ENCODE measurements at regions not wholly inside any gene's neighbourhood (a gene's known extent, or its start where the extent isn't known, plus 50 kb on each side); places are given as distances from the start of the nearest gene placed in this dataset.

GRCh38 chr11:91147885-91148284 is 925.0 kb upstream of the CHORDC1 start:
- intact Hi-C loops (cut with micrococcal nuclease; ENCODE audit: unreplicated experiment) = no loop called here
- Histone ChIP-seq H3K36me3 (ENCODE audit: control insufficient read depth, insufficient read depth, low read length) (no peaks in the 10 kb centered on the region), H3K27me3 (ENCODE audit: control insufficient read depth, insufficient read depth, low read length) (no peaks in the 10 kb centered on the region), H3K9me3 (ENCODE audit: control insufficient read depth, insufficient read depth, low read depth, low read length) (no peaks in the 10 kb centered on the region; the same call in 1 of the 2 replicates), H3K27ac (ENCODE audit: low read length) (no peak overlapping the region), H3K4me1 (ENCODE audit: control insufficient read depth, insufficient read depth, low read length) (no peaks in the 10 kb centered on the region), H3K4me3 (ENCODE audit: low read depth in 2 of 2, low read length in 2 of 2) (no peak overlapping the region)
- in situ Hi-C loops (cut with HindIII; ENCODE audit: low pct_unique_long_range_greater_than_20kb, low sequenced_read_pairs) = no loop called here
- ChIA-PET POLR2A (no interaction called here), CTCF (no interaction called here)
- BruUV-seq (replicated peaks) = no TSS peak
- TF ChIP-seq REST (IDR thresholded peaks at IDR 0.05; ENCODE audit: insufficient read depth in 1 of 2, low read depth in 2 of 2, low read length in 1 of 2) (no peak), TCF7L2 (IDR thresholded peaks at IDR 0.05; ENCODE audit: low read depth, low read length) (no peak), SIN3A (IDR thresholded peaks at IDR 0.05; ENCODE audit: borderline replicate concordance, insufficient read depth, low read depth, low read length) (no peak), POLR2AphosphoS5 (IDR thresholded peaks at IDR 0.05; ENCODE audit: low read depth, low read length) (no peak), CTCF (IDR thresholded peaks at IDR 0.05) (no peak)
- no peak for ATAC-seq
- DNase-seq (ENCODE audit: low read depth, low spot score) = no peak

GRCh38 chr11:91141655-91142054 is 918.8 kb upstream of the CHORDC1 start:
- no peak overlapping the region for H3K27ac ChIP-seq (ENCODE audit: low read length)
- no peaks in the 10 kb centered on the region for H3K27me3 ChIP-seq (ENCODE audit: control insufficient read depth, insufficient read depth, low read length)
- no peak overlapping the region for H3K4me3 ChIP-seq (ENCODE audit: low read depth in 2 of 2, low read length in 2 of 2)
- no peaks in the 10 kb centered on the region for H3K4me1 ChIP-seq (ENCODE audit: control insufficient read depth, insufficient read depth, low read length)
- in situ Hi-C loops (cut with HindIII; ENCODE audit: low pct_unique_long_range_greater_than_20kb, low sequenced_read_pairs) = no loop called here
- no TSS peak for BruUV-seq (replicated peaks)
- ChIA-PET POLR2A (no interaction called here), CTCF (no interaction called here)
- TF ChIP-seq CTCF (IDR thresholded peaks at IDR 0.05) (no peak), SIN3A (IDR thresholded peaks at IDR 0.05; ENCODE audit: borderline replicate concordance, insufficient read depth, low read depth, low read length) (no peak), TCF7L2 (IDR thresholded peaks at IDR 0.05; ENCODE audit: low read depth, low read length) (no peak), REST (IDR thresholded peaks at IDR 0.05; ENCODE audit: insufficient read depth in 1 of 2, low read depth in 2 of 2, low read length in 1 of 2) (no peak), POLR2AphosphoS5 (IDR thresholded peaks at IDR 0.05; ENCODE audit: low read depth, low read length) (no peak)
- H3K9me3 ChIP-seq (ENCODE audit: control insufficient read depth, insufficient read depth, low read depth, low read length) = no peaks in the 10 kb centered on the region
- ATAC-seq = no peak
- intact Hi-C loops (cut with micrococcal nuclease; ENCODE audit: unreplicated experiment) = no loop called here
- H3K36me3 ChIP-seq (ENCODE audit: control insufficient read depth, insufficient read depth, low read length) = no peaks in the 10 kb centered on the region
- no peak for DNase-seq (ENCODE audit: low read depth, low spot score)
